H1 (cell line): ENCODE measurements at regions not wholly inside any gene's neighbourhood (a gene's known extent, or its start where the extent isn't known, plus 50 kb on each side); places are given as distances from the start of the nearest gene placed in this dataset.

Experiments used
- CTCF ChIA-PET: fragments of 300-600 bp; sonication (Branson Sonifier 250); formaldehyde crosslinking; loops from one replicate; lab custom pipeline; 2021; ENCODE audit not compliant: partially characterized antibody; lab: Charles Lee
- POLR2A ChIA-PET: fragments of 300-600 bp; sonication (Branson Sonifier 250); formaldehyde crosslinking; loops from one replicate; lab custom pipeline; 2021; ENCODE audit warnings: inconsistent platforms; ENCODE audit not compliant: partially characterized antibody; lab: Charles Lee
- DNase-seq, 2 experiments: peaks; one replicate each; pipeline versions ENCODE4 v3.0.0 to v3.0.0-alpha.2; 2010 to 2022; ENCODE audit warnings: low spot score in 2 of 2, low read depth in 1 of 2, mixed read lengths in 1 of 2
- FAIRE-seq: peaks from 2 replicates; lab custom pipeline; 2011; peaks lifted over from hg19 to GRCh38; lab: Jason Lieb, UNC
- H2AFZ ChIP-seq: 2 replicates; pipeline ENCODE4 v1.8.1; 2012; ENCODE audit warnings: low read length, inconsistent platforms
- H2AK5ac ChIP-seq: 2 replicates; pipeline ENCODE4 v1.6.1; 2013; ENCODE audit warnings: low read depth, low read length
- H2BK120ac ChIP-seq: replicated peaks from 2 replicates; pipeline ENCODE3; 2013; ENCODE audit warnings: low read depth, low read length, inconsistent platforms
- H2BK12ac ChIP-seq: 2 replicates; pipeline ENCODE4 v1.6.1; 2013; ENCODE audit warnings: low read depth, low read length
- H2BK15ac ChIP-seq: 2 replicates; pipeline ENCODE4 v1.6.1; 2013; ENCODE audit warnings: low read length
- H2BK20ac ChIP-seq: 2 replicates; pipeline ENCODE4 v1.6.1; 2013; ENCODE audit warnings: low read length
- H2BK5ac ChIP-seq: 2 replicates; pipeline ENCODE4 v1.6.1; 2013; ENCODE audit warnings: low read depth, low read length
- H3K14ac ChIP-seq: 2 replicates; pipeline ENCODE4 v1.6.1; 2013; ENCODE audit warnings: inconsistent platforms; ENCODE audit not compliant: insufficient read length
- H3K18ac ChIP-seq: 2 replicates; pipeline ENCODE4 v1.6.1; 2013; ENCODE audit warnings: low read length; ENCODE audit errors: extremely low read depth
- H3K23ac ChIP-seq: 2 replicates; pipeline ENCODE4 v1.6.1; 2013; ENCODE audit warnings: inconsistent platforms; ENCODE audit not compliant: insufficient read length
- H3K23me2 ChIP-seq: 2 replicates; pipeline ENCODE4 v1.6.1; 2013; ENCODE audit warnings: low read depth, low read length
- H3K27ac ChIP-seq: 2 replicates; pipeline ENCODE4 v1.6.1; 2011; ENCODE audit warnings: low read depth, low read length, inconsistent platforms
- H3K27me3 ChIP-seq, 4 experiments: replicated peaks in 1 of 4; 1 replicate in 1 of 4; 2 replicates in 3 of 4; pipeline versions ENCODE4 v1.6.1 to v1.8.1; 2011 to 2013; ENCODE audit warnings: low read length in 3 of 4, mild to moderate bottlenecking in 3 of 4, inconsistent platforms in 2 of 4, mixed read lengths in 2 of 4, moderate library complexity in 1 of 4; ENCODE audit not compliant: control insufficient read depth in 3 of 4, insufficient read depth in 3 of 4; ENCODE audit errors: extremely low read depth in 1 of 4
- H3K36me3 ChIP-seq, 4 experiments: 2 replicates each; pipeline versions ENCODE4 v1.6.1 to v1.8.1; 2011 to 2013; ENCODE audit warnings: mild to moderate bottlenecking in 4 of 4, low read length in 3 of 4, moderate library complexity in 2 of 4, control low read depth in 1 of 4, inconsistent platforms in 1 of 4; ENCODE audit not compliant: insufficient read depth in 4 of 4, control insufficient read depth in 2 of 4
- H3K4ac ChIP-seq: replicated peaks from 2 replicates; pipeline ENCODE3; 2013; ENCODE audit warnings: low read length, low read depth, mixed read lengths, inconsistent platforms; ENCODE audit not compliant: insufficient read length
- H3K4me1 ChIP-seq, 4 experiments: replicated peaks in 1 of 4; 1 replicate in 1 of 4; 2 replicates in 3 of 4; pipeline versions ENCODE4 v1.6.1 to v1.8.1; 2011 to 2013; ENCODE audit warnings: low read length in 3 of 4, inconsistent platforms in 2 of 4, mixed read lengths in 1 of 4; ENCODE audit not compliant: insufficient read depth in 4 of 4, control insufficient read depth in 3 of 4
- H3K4me2 ChIP-seq, 2 experiments: 2 replicates each; pipeline versions ENCODE4 v1.6.1 to v1.8.1; 2011 to 2013; ENCODE audit warnings: low read depth in 2 of 2, low read length in 2 of 2, control low read depth in 1 of 2, inconsistent platforms in 1 of 2, mild to moderate bottlenecking in 1 of 2; ENCODE audit not compliant: insufficient read depth in 1 of 2
- H3K4me3 ChIP-seq, 4 experiments: fragments of 200-600, 300-600 bp in 1 of 4; sonication (generic), shearing (Covaris generic), sonication (Bioruptor Twin) in 1 of 4; 2 replicates each; pipeline versions ENCODE4 v1.5.1 to v1.8.1; 2011 to 2016; ENCODE audit warnings: low read length in 4 of 4, low read depth in 3 of 4, control low read depth in 2 of 4, inconsistent platforms in 2 of 4, mild to moderate bottlenecking in 2 of 4, mixed read lengths in 1 of 4, moderate library complexity in 1 of 4; ENCODE audit not compliant: insufficient read depth in 2 of 4; ENCODE audit errors: extremely low read depth in 1 of 4
- H3K56ac ChIP-seq: replicated peaks from 2 replicates; pipeline ENCODE3; 2013; ENCODE audit warnings: low read depth, mild to moderate bottlenecking, mixed read lengths, low read length, inconsistent platforms; ENCODE audit not compliant: insufficient read length
- H3K79me1 ChIP-seq: 2 replicates; pipeline ENCODE4 v1.6.1; 2013; ENCODE audit warnings: low read depth, low read length, control low read depth
- H3K79me2 ChIP-seq, 2 experiments: 2 replicates each; pipeline versions ENCODE4 v1.6.1 to v1.8.1; 2012 to 2013; ENCODE audit warnings: low read length in 2 of 2, mild to moderate bottlenecking in 2 of 2, inconsistent platforms in 1 of 2; ENCODE audit not compliant: insufficient read depth in 2 of 2, control insufficient read depth in 1 of 2
- H3K9ac ChIP-seq, 4 experiments: replicated peaks in 1 of 4; 1 replicate in 1 of 4; 2 replicates in 3 of 4; pipeline versions ENCODE4 v1.6.1 to v1.8.1; 2011 to 2013; ENCODE audit warnings: low read depth in 3 of 4, low read length in 3 of 4, control low read depth in 2 of 4, mild to moderate bottlenecking in 2 of 4, moderate library complexity in 2 of 4, inconsistent platforms in 1 of 4; ENCODE audit errors: extremely low read depth in 1 of 4
- H3K9me3 ChIP-seq, 2 experiments: 2 replicates each; pipeline versions ENCODE4 v1.6.1 to v1.8.1; 2012 to 2013; ENCODE audit warnings: mild to moderate bottlenecking in 2 of 2, moderate library complexity in 2 of 2, control low read depth in 1 of 2, inconsistent platforms in 1 of 2, low read depth in 1 of 2, low read length in 1 of 2, mixed read lengths in 1 of 2; ENCODE audit not compliant: insufficient read depth in 2 of 2
- H4K20me1 ChIP-seq, 2 experiments: replicated peaks in 1 of 2; 2 replicates each; pipeline versions ENCODE3 to v1.8.1; 2011 to 2013; ENCODE audit warnings: inconsistent platforms in 2 of 2, low read length in 2 of 2, mild to moderate bottlenecking in 1 of 2; ENCODE audit not compliant: insufficient read depth in 2 of 2, control insufficient read depth in 1 of 2
- H4K5ac ChIP-seq: 2 replicates; pipeline ENCODE4 v1.6.1; 2013; ENCODE audit warnings: low read length, low read depth, mixed read lengths, inconsistent platforms; ENCODE audit not compliant: insufficient read length
- H4K8ac ChIP-seq: 2 replicates; pipeline ENCODE4 v1.8.0; 2013; ENCODE audit warnings: mild to moderate bottlenecking, moderate library complexity, low read length, inconsistent platforms; ENCODE audit not compliant: insufficient read depth; ENCODE audit errors: extremely low read depth
- H4K91ac ChIP-seq: replicated peaks from 2 replicates; pipeline ENCODE3; 2013; ENCODE audit warnings: low read length, mixed read lengths, inconsistent platforms; ENCODE audit not compliant: insufficient read length
- PHF8 ChIP-seq: fragments of 200-600 bp; sonication (generic); conservative IDR thresholded peaks from 2 replicates; pipeline ENCODE4 v1.7.1; 2012; ENCODE audit warnings: low read depth, mild to moderate bottlenecking, inconsistent platforms, low read length, moderate library complexity
- WGBS, 2 experiments: shearing (Covaris generic) in 1 of 2; methylation state at CpG; one replicate each; pipeline versions ENCODE4 v1.1.6 to v1.1.7; 2013 to 2015; ENCODE audit warnings: low lambda C conversion rate in 2 of 2, mixed read lengths in 2 of 2, inconsistent platforms in 1 of 2, low coverage in 1 of 2, missing lambda C conversion rate in 1 of 2; ENCODE audit not compliant: insufficient replicate concordance in 2 of 2, insufficient coverage in 1 of 2, insufficient read length in 1 of 2; ENCODE audit errors: extremely low coverage in 1 of 2, missing lambda C conversion rate in 1 of 2; 5-methylcytosine and 5-hydroxymethylcytosine counted together

GRCh38 chr6:6470123-6470522 is 118.4 kb upstream of the LY86 start:
- H2BK5ac ChIP-seq, result no peak overlapping the region
- no peak overlapping the region for H2BK15ac ChIP-seq
- no peak for FAIRE-seq
- H3K9me3 ChIP-seq, result no peaks in the 10 kb centered on the region
- H2BK120ac ChIP-seq, result no peak overlapping the region
- no peaks in the 10 kb centered on the region for H4K20me1 ChIP-seq
- H3K27me3 ChIP-seq, result no peaks in the 10 kb centered on the region
- no peak overlapping the region for H2BK20ac ChIP-seq
- 83% methylated on average over 2 of the region's 2 CpGs; no CpG with 5 or more reads in 1 of the 2 experiments for WGBS, 2 experiments
- H3K36me3 ChIP-seq, result no peaks in the 10 kb centered on the region
- no peak overlapping the region for H4K91ac ChIP-seq
- no peaks in the 10 kb centered on the region for H3K23me2 ChIP-seq
- H2BK12ac ChIP-seq, result no peak overlapping the region
- POLR2A ChIA-PET, result no interaction called here
- no peak overlapping the region for H3K4me2 ChIP-seq
- no peak overlapping the region for H4K5ac ChIP-seq
- no peak overlapping the region for H3K23ac ChIP-seq
- no peak for DNase-seq
- CTCF ChIA-PET, result no interaction called here
- H3K4me1 ChIP-seq, result no peaks in the 10 kb centered on the region
- H3K27ac ChIP-seq, result no peak overlapping the region
- no peak overlapping the region for H2AK5ac ChIP-seq
- H3K4ac ChIP-seq, result no peak overlapping the region
- no peak overlapping the region for H3K18ac ChIP-seq
- no peak overlapping the region for H3K4me3 ChIP-seq
- H3K56ac ChIP-seq, result no peak overlapping the region
- no peak overlapping the region for H2AFZ ChIP-seq
- no peaks in the 10 kb centered on the region for H3K79me1 ChIP-seq
- no peak overlapping the region for H3K14ac ChIP-seq
- H3K79me2 ChIP-seq, result no peaks in the 10 kb centered on the region
- no peak overlapping the region for H3K9ac ChIP-seq
- H4K8ac ChIP-seq, result no peak overlapping the region
- no peak for TF ChIP-seq PHF8
